GM12878 (cell line): ENCODE measurements at regions not wholly inside any gene's neighbourhood (a gene's known extent, or its start where the extent isn't known, plus 50 kb on each side); places are given as distances from the start of the nearest gene placed in this dataset.

ENCODE experiments used
- ATAC-seq: fragments of 200-7000 bp; cut with Tn5 transposase; 3 replicates; pipeline ENCODE4 v1.9.1; 2020; ENCODE audit warnings: mild to moderate bottlenecking, moderate library complexity
- BruUV-seq: library from RNA; stranded (reverse); fragments of 400-500 nt; replicated peaks from 2 replicates; lab custom pipeline; 2021; lab: Mats Ljungman, UMichigan
- CTCF ChIA-PET: fragments of 300-600 bp; sonication (Branson Sonifier 250); formaldehyde crosslinking; extraction: SDS; loops from one replicate; lab custom pipeline; 2021; ENCODE audit warnings: inconsistent platforms; lab: Yijun Ruan, JAX
- POLR2A ChIA-PET: fragments of 350-600 bp; formaldehyde crosslinking; extraction: SDS; loops from one replicate; lab custom pipeline; 2021; ENCODE audit warnings: inconsistent platforms; lab: Charles Lee
- RAD21 ChIA-PET: fragments of 300-600 bp; sonication (Branson Sonifier 250); formaldehyde crosslinking; loops from one replicate; lab custom pipeline; 2023; ENCODE audit warnings: antibody characterized with exemption; ENCODE audit not compliant: unreplicated experiment; lab: Charles Lee
- SMC1A ChIA-PET: fragments of 300-600 bp; sonication (Branson Sonifier 250); formaldehyde crosslinking; loops from one replicate; lab custom pipeline; 2023; ENCODE audit not compliant: unreplicated experiment, uncharacterized antibody; lab: Charles Lee
- DNase-seq: peaks from one replicate; pipeline ENCODE4 v3.0.0-alpha.2; 2011; ENCODE audit warnings: low read depth, low spot score
- FAIRE-seq: peaks from 3 replicates; lab custom pipeline; 2011; peaks lifted over from hg19 to GRCh38; lab: Jason Lieb, UNC
- H2AFZ ChIP-seq: 2 replicates; pipeline ENCODE4 v1.6.0; 2011; ENCODE audit warnings: low read depth, low read length, control low read depth; ENCODE audit not compliant: control insufficient read depth
- H3K27ac ChIP-seq: 2 replicates; pipeline ENCODE4 v1.5.1; 2011; ENCODE audit warnings: control low read depth; ENCODE audit not compliant: control insufficient read depth, insufficient read depth
- H3K27me3 ChIP-seq, 2 experiments: replicated peaks in 1 of 2; 2 replicates each; pipeline versions ENCODE4 v1.6.0 to v1.6.1; 2011; ENCODE audit warnings: low read length in 1 of 2; ENCODE audit not compliant: control insufficient read depth in 2 of 2, insufficient read depth in 2 of 2
- H3K36me3 ChIP-seq, 2 experiments: 2 replicates each; pipeline ENCODE4 v1.5.1; 2011; ENCODE audit warnings: low read length in 1 of 2; ENCODE audit not compliant: control insufficient read depth in 2 of 2, insufficient read depth in 2 of 2
- H3K4me1 ChIP-seq: 2 replicates; pipeline ENCODE4 v1.6.1; 2011; ENCODE audit warnings: mild to moderate bottlenecking, low read length, moderate library complexity, mixed read lengths; ENCODE audit not compliant: control insufficient read depth, insufficient read depth
- H3K4me2 ChIP-seq: 2 replicates; pipeline ENCODE4 v1.6.0; 2011; ENCODE audit warnings: control low read depth; ENCODE audit not compliant: control insufficient read depth, insufficient read depth
- H3K4me3 ChIP-seq: fragments of 200-600 bp; sonication (generic); 2 replicates; pipeline ENCODE4 v1.5.1; 2016
- H3K79me2 ChIP-seq: 2 replicates; pipeline ENCODE4 v1.6.0; 2011; ENCODE audit warnings: low read length; ENCODE audit not compliant: control insufficient read depth, insufficient read depth
- H3K9ac ChIP-seq: 2 replicates; pipeline ENCODE4 v1.8.0; 2011; ENCODE audit warnings: low read length, control low read depth, mixed read lengths; ENCODE audit not compliant: control insufficient read depth, insufficient read depth
- H3K9me3 ChIP-seq: replicated peaks from 3 replicates; pipeline ENCODE4 v1.5.1; 2011; ENCODE audit warnings: mild to moderate bottlenecking, low read length; ENCODE audit not compliant: control insufficient read depth, insufficient read depth
- H4K20me1 ChIP-seq: 2 replicates; pipeline ENCODE4 v1.6.0; 2011; ENCODE audit not compliant: control insufficient read depth, insufficient read depth
- CHD1 ChIP-seq: IDR thresholded peaks from 2 replicates; pipeline ENCODE4 v1.6.1; 2012; ENCODE audit warnings: low read depth, low read length, improper control_type of control experiment
- CUX1 ChIP-seq: IDR thresholded peaks from 2 replicates; pipeline ENCODE4 v1.6.1; 2012; ENCODE audit warnings: improper control_type of control experiment, low read depth, low read length; ENCODE audit not compliant: insufficient replicate concordance
- ESRRA ChIP-seq: IDR thresholded peaks from 2 replicates; pipeline ENCODE4 v1.6.1; 2012; ENCODE audit warnings: mild to moderate bottlenecking, low read length, improper control_type of control experiment
- MAX ChIP-seq: IDR thresholded peaks from 2 replicates; pipeline ENCODE4 v1.6.1; 2012; ENCODE audit warnings: low read depth, low read length, improper control_type of control experiment
- MEF2B ChIP-seq: fragments of 450-650 bp; IDR thresholded peaks from 2 replicates; pipeline ENCODE4 v1.6.1; 2018; ENCODE audit warnings: mild to moderate bottlenecking, moderate library complexity; ENCODE audit not compliant: partially characterized antibody, poor library complexity, severe bottlenecking
- NFYB ChIP-seq: IDR thresholded peaks from 2 replicates; pipeline ENCODE4 v1.6.1; 2011; ENCODE audit warnings: low read depth, mild to moderate bottlenecking, low read length, improper control_type of control experiment, moderate library complexity; ENCODE audit not compliant: insufficient read depth
- NR2F1 ChIP-seq: fragments of 450-650 bp; conservative IDR thresholded peaks from 2 replicates; pipeline ENCODE4 v1.6.1; 2017; ENCODE audit warnings: mild to moderate bottlenecking
- PAX8 ChIP-seq: fragments of 450-650 bp; IDR thresholded peaks from 2 replicates; pipeline ENCODE4 v1.6.1; 2017; ENCODE audit warnings: mild to moderate bottlenecking, moderate library complexity
- PML ChIP-seq: IDR thresholded peaks from 2 replicates; pipeline ENCODE4 v1.6.1; 2012; ENCODE audit warnings: low read length, inconsistent platforms
- RCOR1 ChIP-seq: conservative IDR thresholded peaks from 2 replicates; pipeline ENCODE4 v1.6.1; 2012; ENCODE audit warnings: low read depth, low read length, improper control_type of control experiment
- SMARCA5 ChIP-seq: fragments of 450-650 bp; IDR thresholded peaks from 2 replicates; pipeline ENCODE4 v1.6.1; 2017; ENCODE audit warnings: mild to moderate bottlenecking
- SPI1 ChIP-seq: IDR thresholded peaks from 2 replicates; pipeline ENCODE4 v1.6.1; 2011; ENCODE audit warnings: low read depth, mild to moderate bottlenecking, low read length, moderate library complexity, borderline replicate concordance; ENCODE audit not compliant: insufficient read depth
- SREBF2 ChIP-seq: IDR thresholded peaks from 2 replicates; pipeline ENCODE4 v1.6.1; 2012; ENCODE audit warnings: mild to moderate bottlenecking, low read length
- SRF ChIP-seq, 2 experiments: IDR thresholded peaks; 2 replicates each; pipeline ENCODE4 v1.6.1; 2011; ENCODE audit warnings: low read depth in 2 of 2, low read length in 2 of 2, mild to moderate bottlenecking in 1 of 2, moderate library complexity in 1 of 2
- TBL1XR1 ChIP-seq: IDR thresholded peaks from 2 replicates; pipeline ENCODE4 v1.6.1; 2012; ENCODE audit warnings: low read depth, low read length, improper control_type of control experiment
- ZBTB4 ChIP-seq: fragments of 450-650 bp; formaldehyde crosslinking; IDR thresholded peaks from 2 replicates; pipeline ENCODE4 v1.4.0; 2022; ENCODE audit warnings: mild to moderate bottlenecking, moderate library complexity
- ZNF217 ChIP-seq: fragments of 450-650 bp; IDR thresholded peaks from 2 replicates; pipeline ENCODE4 v1.6.1; 2017; ENCODE audit warnings: antibody characterized with exemption, mild to moderate bottlenecking
- ZNF24 ChIP-seq: fragments of 450-650 bp; IDR thresholded peaks from 2 replicates; pipeline ENCODE4 v1.6.1; 2017; ENCODE audit warnings: antibody characterized with exemption, mild to moderate bottlenecking
- WGBS: methylation state at CpG from one replicate; pipeline ENCODE4 v1.1.6; 2016; ENCODE audit warnings: low lambda C conversion rate; ENCODE audit not compliant: insufficient replicate concordance, insufficient coverage; ENCODE audit errors: missing lambda C conversion rate; 5-methylcytosine and 5-hydroxymethylcytosine counted together
- in situ Hi-C: fragments of 300-500 bp; cut with MboI; formaldehyde crosslinking; loops from 9 replicates; pipeline ENCODE4 v1.14.3; 2018; ENCODE audit warnings: mixed read lengths
- intact Hi-C: fragments of 100-400 bp; cut with micrococcal nuclease; formaldehyde crosslinking; loops from one replicate; pipeline ENCODE4 v1.14.2; 2022; ENCODE audit not compliant: unreplicated experiment

- ChIA-PET SMC1A (no interaction called here), RAD21 (no interaction called here), CTCF (interaction anchor here (0.8 kb wide), 1 partner anchor 18 kb away, joined by 4 read pairs; no protein-coding TSS in a partner anchor), POLR2A (no interaction called here)
- Histone ChIP-seq H4K20me1 (no peaks in the 10 kb centered on the region; the same call in 1 of the 2 replicates), H3K4me2 (no peak overlapping the region), H3K4me3 (no peak overlapping the region), H3K27me3 (peaks cover 0 to 2% of the 10 kb centered on the region in 2 experiments; a peak in 1 of 4 replicates), H2AFZ (no peak overlapping the region), H3K4me1 (no peaks in the 10 kb centered on the region), H3K79me2 (no peaks in the 10 kb centered on the region), H3K9ac (no peak overlapping the region), H3K9me3 (no peaks in the 10 kb centered on the region; the same call in 2 of the 3 replicates), H3K27ac (no peak overlapping the region), H3K36me3 (no peaks in the 10 kb centered on the region)
- intact Hi-C loops (no loop called here), in situ Hi-C loops (no loop called here)
- no peak for DNase-seq
- ATAC-seq, result no peak
- BruUV-seq, result no TSS peak
- no peak for FAIRE-seq
- 41% methylated on average over 10 of the region's 10 CpGs for WGBS
- TF ChIP-seq NR2F1 (no peak), TBL1XR1 (no peak), SPI1 (no peak), MEF2B (no peak), CHD1 (no peak), NFYB (no peak), PAX8 (no peak), SMARCA5 (no peak), CUX1 (no peak), ZNF217 (no peak), MAX (no peak), SRF (IDR thresholded peaks at IDR 0.05; ENCODE audit: low read depth in 2 of 2, low read length in 2 of 2) (no peak), PML (no peak), ZBTB4 (CRISPR knock-in tag) (no peak), ZNF24 (no peak), RCOR1 (no peak), ESRRA (no peak), SREBF2 (no peak)
Observed at GRCh38 chr9:129445794-129446306, 175.1 kb downstream of the C9orf50 start.
